WTC11 (cell line): ENCODE measurements at regions not wholly inside any gene's neighbourhood (a gene's known extent, or its start where the extent isn't known, plus 50 kb on each side); places are given as distances from the start of the nearest gene placed in this dataset.
A peak's percentile ranks its signal among the peaks of the same experiment; 100 is the strongest.

ENCODE experiments used
- ATAC-seq: fragments of 200-7000 bp; cut with Tn5 transposase; 2 replicates; pipeline ENCODE4 v1.10.0; 2021; ENCODE audit warnings: mild to moderate bottlenecking, moderate library complexity
- CTCF ChIA-PET: fragments of 300-600 bp; sonication (Branson Sonifier 250); formaldehyde crosslinking; loops from one replicate; lab custom pipeline; 2021; ENCODE audit warnings: antibody characterized with exemption; lab: Charles Lee
- POLR2A ChIA-PET: fragments of 350-600 bp; sonication (Branson Sonifier 250); formaldehyde crosslinking; loops from one replicate; lab custom pipeline; 2021; ENCODE audit warnings: antibody characterized with exemption; lab: Charles Lee
- DNase-seq: peaks from one replicate; pipeline ENCODE4 v3.0.0; 2021; ENCODE audit warnings: low spot score
- H3K27ac Mint-ChIP-seq: 2 replicates; pipeline ENCODE4 v1.8.0; 2021; ENCODE audit warnings: mixed read lengths
- H3K27me3 Mint-ChIP-seq: 2 replicates; pipeline ENCODE4 v1.8.0; 2021; ENCODE audit warnings: low read depth, mild to moderate bottlenecking, moderate library complexity, mixed read lengths
- H3K36me3 Mint-ChIP-seq: 2 replicates; pipeline ENCODE4 v1.8.0; 2021; ENCODE audit warnings: mixed read lengths
- H3K4me1 Mint-ChIP-seq: 2 replicates; pipeline ENCODE4 v1.8.0; 2022; ENCODE audit warnings: mixed read lengths
- H3K4me3 Mint-ChIP-seq: 2 replicates; pipeline ENCODE4 v1.8.0; 2021; ENCODE audit warnings: mild to moderate bottlenecking, moderate library complexity, mixed read lengths
- H3K9me3 Mint-ChIP-seq: 2 replicates; pipeline ENCODE4 v1.8.0; 2021; ENCODE audit warnings: mixed read lengths
- CREB1 ChIP-seq: sonication (generic); formaldehyde crosslinking; IDR thresholded peaks from 2 replicates; pipeline ENCODE4 v1.8.0; 2023; ENCODE audit warnings: mild to moderate bottlenecking, missing genetic modification reagents
- ETV6 ChIP-seq: sonication (generic); formaldehyde crosslinking; IDR thresholded peaks from 2 replicates; pipeline ENCODE4 v1.8.1; 2022; ENCODE audit warnings: mild to moderate bottlenecking, missing genetic modification reagents
- FOXJ3 ChIP-seq: sonication (generic); formaldehyde crosslinking; IDR thresholded peaks from 2 replicates; pipeline ENCODE4 v1.9.0; 2021; ENCODE audit warnings: missing genetic modification reagents, mild to moderate bottlenecking, borderline replicate concordance
- FOXK1 ChIP-seq: sonication (generic); formaldehyde crosslinking; IDR thresholded peaks from 2 replicates; pipeline ENCODE4 v1.8.0; 2022; ENCODE audit warnings: mild to moderate bottlenecking, moderate library complexity, missing genetic modification reagents
- GABPB1 ChIP-seq: sonication (generic); formaldehyde crosslinking; IDR thresholded peaks from 2 replicates; pipeline ENCODE4 v1.8.1; 2023; ENCODE audit warnings: mild to moderate bottlenecking, missing genetic modification reagents
- NFE2L1 ChIP-seq: sonication (generic); formaldehyde crosslinking; IDR thresholded peaks from 2 replicates; pipeline ENCODE4 v1.8.1; 2023; ENCODE audit warnings: missing genetic modification reagents
- PRRX2 ChIP-seq: fragments of 250-450 bp; sonication (Bioruptor Pico); IDR thresholded peaks from 2 replicates; pipeline ENCODE4 v1.8.0; 2021; ENCODE audit warnings: mild to moderate bottlenecking
- RELA ChIP-seq: sonication (generic); formaldehyde crosslinking; IDR thresholded peaks from 2 replicates; pipeline ENCODE4 v1.8.1; 2022; ENCODE audit warnings: missing genetic modification reagents, mild to moderate bottlenecking, borderline replicate concordance
- SOX15 ChIP-seq: fragments of 250-450 bp; sonication (Bioruptor Pico); IDR thresholded peaks from 2 replicates; pipeline ENCODE4 v1.9.0; 2021; ENCODE audit warnings: mild to moderate bottlenecking
- TP53 ChIP-seq: sonication (generic); formaldehyde crosslinking; IDR thresholded peaks from 2 replicates; pipeline ENCODE4 v1.8.1; 2023; ENCODE audit warnings: mild to moderate bottlenecking, missing genetic modification reagents
- ZNF317 ChIP-seq: sonication (generic); formaldehyde crosslinking; IDR thresholded peaks from 2 replicates; pipeline ENCODE4 v1.8.1; 2023; ENCODE audit warnings: low read depth, mild to moderate bottlenecking, moderate library complexity, missing genetic modification reagents, borderline replicate concordance
- ZNF416 ChIP-seq: fragments of 250-450 bp; sonication (Bioruptor Pico); IDR thresholded peaks from 2 replicates; pipeline ENCODE4 v1.9.0; 2021; ENCODE audit warnings: mild to moderate bottlenecking, inconsistent platforms
- TF ChIP-seq, protein P1 (sequence below): sonication (generic); formaldehyde crosslinking; IDR thresholded peaks from 2 replicates; pipeline ENCODE4 v1.8.0; 2023; ENCODE audit warnings: missing genetic modification reagents
- TF ChIP-seq, protein P2 (sequence below): fragments of 200-600 bp; IDR thresholded peaks from 2 replicates; pipeline ENCODE4 v1.8.0; 2022; ENCODE audit warnings: antibody characterized with exemption
- TF ChIP-seq, protein P3 (sequence below): fragments of 250-450 bp; sonication (Bioruptor Pico); conservative IDR thresholded peaks from 2 replicates; pipeline ENCODE4 v1.9.0; 2021; ENCODE audit warnings: mild to moderate bottlenecking
- TF ChIP-seq, protein P4 (sequence below): sonication (generic); formaldehyde crosslinking; IDR thresholded peaks from 2 replicates; pipeline ENCODE4 v1.8.0; 2022; ENCODE audit warnings: mild to moderate bottlenecking, missing genetic modification reagents
- TF ChIP-seq, protein P5 (sequence below): sonication (generic); formaldehyde crosslinking; IDR thresholded peaks from 2 replicates; pipeline ENCODE4 v1.8.0; 2023; ENCODE audit warnings: mild to moderate bottlenecking, missing genetic modification reagents
- TF ChIP-seq, protein P6 (sequence below): sonication (generic); formaldehyde crosslinking; conservative IDR thresholded peaks from 2 replicates; pipeline ENCODE4 v1.8.1; 2023; ENCODE audit warnings: mild to moderate bottlenecking, low read depth, missing genetic modification reagents, moderate library complexity

DNA sequence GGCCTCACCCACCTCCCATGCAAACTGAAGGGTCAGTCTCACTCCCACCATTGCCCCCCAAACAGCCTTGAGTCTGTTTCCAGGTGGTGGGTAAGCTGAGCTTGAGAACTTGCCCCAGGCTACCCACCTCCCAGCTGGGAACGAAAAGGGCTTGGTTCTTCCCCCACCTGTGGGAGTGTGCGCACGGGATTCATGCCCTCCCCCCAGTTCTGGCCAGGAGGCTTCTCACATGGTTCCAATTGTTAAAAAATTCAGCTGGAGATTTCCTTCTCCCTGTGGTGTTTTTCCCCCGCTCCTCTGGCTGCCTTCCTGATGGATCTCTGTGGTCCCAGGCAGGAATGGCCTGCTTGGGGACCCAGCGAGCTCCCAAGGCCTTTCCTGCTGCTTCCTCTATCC, 81.8 kb upstream of the C21orf91 start (continued):
- TF ChIP-seq, protein P1, sequence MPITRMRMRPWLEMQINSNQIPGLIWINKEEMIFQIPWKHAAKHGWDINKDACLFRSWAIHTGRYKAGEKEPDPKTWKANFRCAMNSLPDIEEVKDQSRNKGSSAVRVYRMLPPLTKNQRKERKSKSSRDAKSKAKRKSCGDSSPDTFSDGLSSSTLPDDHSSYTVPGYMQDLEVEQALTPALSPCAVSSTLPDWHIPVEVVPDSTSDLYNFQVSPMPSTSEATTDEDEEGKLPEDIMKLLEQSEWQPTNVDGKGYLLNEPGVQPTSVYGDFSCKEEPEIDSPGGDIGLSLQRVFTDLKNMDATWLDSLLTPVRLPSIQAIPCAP (CRISPR knock-in tag): no peak
- TF ChIP-seq, all 79 proteins: peak for 0

DNA sequence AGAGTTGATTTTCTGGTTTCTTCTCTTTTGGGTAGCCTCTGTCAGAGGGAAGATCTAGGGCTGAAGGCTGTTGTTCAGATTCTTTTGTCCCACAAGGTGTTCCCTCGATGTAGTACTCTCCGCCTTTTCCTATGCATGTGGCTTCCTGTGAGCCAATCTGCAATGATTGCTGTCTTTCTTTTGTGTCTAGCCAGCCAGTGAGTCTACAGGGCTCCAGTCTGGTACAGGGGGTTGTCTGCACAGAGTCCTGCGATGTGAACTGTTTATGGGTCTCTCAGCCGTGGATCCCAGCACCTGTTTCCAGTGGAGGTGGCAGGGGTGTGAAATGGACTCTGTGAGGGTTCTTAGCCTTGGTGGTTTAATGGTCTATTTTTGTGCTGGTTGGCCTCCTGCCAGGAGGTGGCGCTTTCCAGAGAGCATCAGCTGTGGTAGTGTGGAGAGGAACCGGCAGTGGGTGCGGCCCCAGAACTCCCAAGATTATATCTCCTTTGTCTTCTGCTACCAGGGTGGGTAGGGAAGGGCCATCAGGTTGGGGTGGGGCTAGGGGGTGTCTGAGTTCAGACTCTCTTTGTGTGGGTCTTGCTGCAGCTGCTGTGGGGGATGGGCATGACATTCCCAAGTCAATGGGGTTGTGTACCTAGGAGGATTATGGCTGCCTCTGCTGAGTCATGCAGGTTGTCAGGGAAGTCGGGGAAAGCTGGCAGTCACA, 81.3 kb upstream of the C21orf91 start:
- peak overlapping the region; percentile 52 for H3K27ac Mint-ChIP-seq
- CTCF ChIA-PET: interaction anchor here (0.7 to 1.4 kb wide), 5 partner anchors 23 to 82 kb away, joined by 3 to 5 read pairs (median 4); partner anchors contain the start of gene C21orf91
- H3K27me3 Mint-ChIP-seq: no peaks in the 10 kb centered on the region; the same call in 1 of the 2 replicates
- peaks cover 54% of the 10 kb centered on the region for H3K4me1 Mint-ChIP-seq
- peak; percentile 67 for ATAC-seq
- DNase-seq: peak; percentile 44
- H3K36me3 Mint-ChIP-seq: peaks cover 46% of the 10 kb centered on the region
- POLR2A ChIA-PET: no interaction called here
- peaks cover 52% of the 10 kb centered on the region for H3K9me3 Mint-ChIP-seq
- H3K4me3 Mint-ChIP-seq: no peak overlapping the region; the same call in 1 of the 2 replicates
- peak; percentile 98 for TF ChIP-seq NFE2L1 (CRISPR knock-in tag)
- TF ChIP-seq, protein P2, sequence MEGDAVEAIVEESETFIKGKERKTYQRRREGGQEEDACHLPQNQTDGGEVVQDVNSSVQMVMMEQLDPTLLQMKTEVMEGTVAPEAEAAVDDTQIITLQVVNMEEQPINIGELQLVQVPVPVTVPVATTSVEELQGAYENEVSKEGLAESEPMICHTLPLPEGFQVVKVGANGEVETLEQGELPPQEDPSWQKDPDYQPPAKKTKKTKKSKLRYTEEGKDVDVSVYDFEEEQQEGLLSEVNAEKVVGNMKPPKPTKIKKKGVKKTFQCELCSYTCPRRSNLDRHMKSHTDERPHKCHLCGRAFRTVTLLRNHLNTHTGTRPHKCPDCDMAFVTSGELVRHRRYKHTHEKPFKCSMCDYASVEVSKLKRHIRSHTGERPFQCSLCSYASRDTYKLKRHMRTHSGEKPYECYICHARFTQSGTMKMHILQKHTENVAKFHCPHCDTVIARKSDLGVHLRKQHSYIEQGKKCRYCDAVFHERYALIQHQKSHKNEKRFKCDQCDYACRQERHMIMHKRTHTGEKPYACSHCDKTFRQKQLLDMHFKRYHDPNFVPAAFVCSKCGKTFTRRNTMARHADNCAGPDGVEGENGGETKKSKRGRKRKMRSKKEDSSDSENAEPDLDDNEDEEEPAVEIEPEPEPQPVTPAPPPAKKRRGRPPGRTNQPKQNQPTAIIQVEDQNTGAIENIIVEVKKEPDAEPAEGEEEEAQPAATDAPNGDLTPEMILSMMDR: 0 out of 2 replicates have a peak, but pooled peaks have one; percentile 23
- 0 out of 2 replicates have a peak, but pooled peaks have one; percentile 28 for TF ChIP-seq FOXK1 (CRISPR knock-in tag)
- no peak for TF ChIP-seq ETV6 (CRISPR knock-in tag)

DNA sequence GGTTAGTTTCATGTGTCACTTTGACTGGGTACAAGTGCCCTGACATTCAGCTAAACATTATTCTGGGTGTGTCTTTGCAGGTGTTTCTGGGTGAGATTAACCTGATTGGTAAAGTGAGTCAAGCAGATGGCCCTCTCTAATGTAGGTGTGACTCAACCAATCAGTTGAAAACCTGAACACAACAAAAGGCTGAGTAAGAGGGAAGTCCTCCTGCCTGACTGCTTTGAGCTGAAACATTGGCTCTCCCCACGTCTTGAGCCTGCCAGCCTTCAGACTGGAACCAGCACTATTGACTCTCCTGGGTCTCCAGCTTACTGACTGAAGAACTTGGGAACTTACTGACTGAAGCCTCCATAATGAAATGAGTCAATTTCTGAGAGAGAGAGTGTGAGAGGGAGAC, 70.0 kb upstream of the C21orf91 start:
- no peak for TF ChIP-seq TP53
- TF ChIP-seq ZNF416 (CRISPR knock-in tag): no peak
- TF ChIP-seq SOX15: no peak

DNA sequence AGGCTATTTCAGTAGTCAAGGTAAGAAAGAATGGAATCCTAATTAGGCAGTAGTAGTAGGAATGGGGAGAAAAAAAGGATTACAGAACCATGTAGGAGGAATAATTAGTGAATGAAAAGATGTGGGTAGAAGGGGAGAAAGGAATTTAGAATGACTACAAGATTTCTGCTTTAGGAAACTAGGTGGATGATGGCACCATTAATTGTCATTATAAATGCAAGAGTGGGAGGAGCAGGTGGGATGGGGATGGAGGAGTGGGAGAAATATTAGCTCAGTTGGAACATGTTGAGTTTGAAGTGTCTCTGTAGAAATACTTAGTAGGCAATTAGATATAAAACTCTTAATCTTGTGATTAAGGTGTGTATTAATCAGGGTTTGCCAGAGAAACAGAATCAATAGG, 50.0 kb upstream of the C21orf91 start:
- ChIA-PET CTCF (interaction anchor here (1.0 kb wide), 1 partner anchor 55 kb away, joined by 3 read pairs; no protein-coding TSS in a partner anchor), POLR2A (no interaction called here)
- Mint-ChIP-seq H3K27ac (no peak overlapping the region), H3K9me3 (peaks cover 27% of the 10 kb centered on the region), H3K36me3 (no peaks in the 10 kb centered on the region), H3K4me1 (peaks cover 2% of the 10 kb centered on the region; the same call in 1 of the 2 replicates), H3K27me3 (no peaks in the 10 kb centered on the region), H3K4me3 (no peak overlapping the region)
- DNase-seq (no peak), ATAC-seq (no peak)
- TF ChIP-seq, protein P3, sequence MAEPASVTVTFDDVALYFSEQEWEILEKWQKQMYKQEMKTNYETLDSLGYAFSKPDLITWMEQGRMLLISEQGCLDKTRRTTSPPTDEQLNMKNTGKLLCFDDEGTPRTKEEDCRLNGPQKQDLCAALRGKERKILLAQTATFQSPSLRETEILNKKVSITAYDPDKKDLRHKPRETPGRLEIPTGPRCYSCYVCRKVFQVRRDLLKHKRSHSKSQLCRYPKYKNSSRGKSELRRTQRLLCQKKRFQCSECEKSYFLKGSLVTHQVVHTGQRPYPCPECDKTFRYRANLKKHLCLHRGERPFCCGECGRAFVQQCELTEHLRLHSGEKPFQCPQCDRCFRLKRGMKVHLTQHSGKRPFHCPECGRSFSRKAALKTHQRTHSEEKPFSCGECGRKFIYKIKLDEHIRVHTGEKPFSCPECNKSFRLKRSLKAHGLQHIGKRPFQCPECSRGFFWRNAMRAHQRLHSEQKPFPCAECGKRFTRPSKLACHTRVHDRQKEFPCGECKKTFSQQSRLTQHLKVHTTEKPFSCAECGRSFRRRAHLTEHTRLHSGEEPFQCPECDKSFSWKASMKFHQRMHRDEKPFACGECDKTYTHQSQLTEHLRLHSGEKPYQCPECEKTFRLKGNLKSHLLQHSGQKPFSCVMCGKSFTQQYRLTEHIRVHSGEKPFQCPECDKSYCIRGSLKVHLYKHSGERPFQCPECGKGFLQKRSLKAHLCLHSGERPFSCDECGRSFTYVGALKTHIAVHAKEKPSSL: no peak
- TF ChIP-seq RELA (CRISPR knock-in tag) (no peak), PRRX2 (CRISPR knock-in tag) (no peak), CREB1 (CRISPR knock-in tag) (no peak), GABPB1 (CRISPR knock-in tag) (no peak), FOXJ3 (CRISPR knock-in tag) (no peak), ZNF317 (CRISPR knock-in tag) (no peak)
- TF ChIP-seq, protein P4, sequence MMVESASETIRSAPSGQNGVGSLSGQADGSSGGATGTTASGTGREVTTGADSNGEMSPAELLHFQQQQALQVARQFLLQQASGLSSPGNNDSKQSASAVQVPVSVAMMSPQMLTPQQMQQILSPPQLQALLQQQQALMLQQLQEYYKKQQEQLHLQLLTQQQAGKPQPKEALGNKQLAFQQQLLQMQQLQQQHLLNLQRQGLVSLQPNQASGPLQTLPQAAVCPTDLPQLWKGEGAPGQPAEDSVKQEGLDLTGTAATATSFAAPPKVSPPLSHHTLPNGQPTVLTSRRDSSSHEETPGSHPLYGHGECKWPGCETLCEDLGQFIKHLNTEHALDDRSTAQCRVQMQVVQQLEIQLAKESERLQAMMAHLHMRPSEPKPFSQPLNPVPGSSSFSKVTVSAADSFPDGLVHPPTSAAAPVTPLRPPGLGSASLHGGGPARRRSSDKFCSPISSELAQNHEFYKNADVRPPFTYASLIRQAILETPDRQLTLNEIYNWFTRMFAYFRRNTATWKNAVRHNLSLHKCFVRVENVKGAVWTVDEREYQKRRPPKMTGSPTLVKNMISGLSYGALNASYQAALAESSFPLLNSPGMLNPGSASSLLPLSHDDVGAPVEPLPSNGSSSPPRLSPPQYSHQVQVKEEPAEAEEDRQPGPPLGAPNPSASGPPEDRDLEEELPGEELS (CRISPR knock-in tag): no peak
- TF ChIP-seq, protein P5, sequence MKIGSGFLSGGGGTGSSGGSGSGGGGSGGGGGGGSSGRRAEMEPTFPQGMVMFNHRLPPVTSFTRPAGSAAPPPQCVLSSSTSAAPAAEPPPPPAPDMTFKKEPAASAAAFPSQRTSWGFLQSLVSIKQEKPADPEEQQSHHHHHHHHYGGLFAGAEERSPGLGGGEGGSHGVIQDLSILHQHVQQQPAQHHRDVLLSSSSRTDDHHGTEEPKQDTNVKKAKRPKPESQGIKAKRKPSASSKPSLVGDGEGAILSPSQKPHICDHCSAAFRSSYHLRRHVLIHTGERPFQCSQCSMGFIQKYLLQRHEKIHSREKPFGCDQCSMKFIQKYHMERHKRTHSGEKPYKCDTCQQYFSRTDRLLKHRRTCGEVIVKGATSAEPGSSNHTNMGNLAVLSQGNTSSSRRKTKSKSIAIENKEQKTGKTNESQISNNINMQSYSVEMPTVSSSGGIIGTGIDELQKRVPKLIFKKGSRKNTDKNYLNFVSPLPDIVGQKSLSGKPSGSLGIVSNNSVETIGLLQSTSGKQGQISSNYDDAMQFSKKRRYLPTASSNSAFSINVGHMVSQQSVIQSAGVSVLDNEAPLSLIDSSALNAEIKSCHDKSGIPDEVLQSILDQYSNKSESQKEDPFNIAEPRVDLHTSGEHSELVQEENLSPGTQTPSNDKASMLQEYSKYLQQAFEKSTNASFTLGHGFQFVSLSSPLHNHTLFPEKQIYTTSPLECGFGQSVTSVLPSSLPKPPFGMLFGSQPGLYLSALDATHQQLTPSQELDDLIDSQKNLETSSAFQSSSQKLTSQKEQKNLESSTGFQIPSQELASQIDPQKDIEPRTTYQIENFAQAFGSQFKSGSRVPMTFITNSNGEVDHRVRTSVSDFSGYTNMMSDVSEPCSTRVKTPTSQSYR (CRISPR knock-in tag): no peak
- TF ChIP-seq, protein P6, sequence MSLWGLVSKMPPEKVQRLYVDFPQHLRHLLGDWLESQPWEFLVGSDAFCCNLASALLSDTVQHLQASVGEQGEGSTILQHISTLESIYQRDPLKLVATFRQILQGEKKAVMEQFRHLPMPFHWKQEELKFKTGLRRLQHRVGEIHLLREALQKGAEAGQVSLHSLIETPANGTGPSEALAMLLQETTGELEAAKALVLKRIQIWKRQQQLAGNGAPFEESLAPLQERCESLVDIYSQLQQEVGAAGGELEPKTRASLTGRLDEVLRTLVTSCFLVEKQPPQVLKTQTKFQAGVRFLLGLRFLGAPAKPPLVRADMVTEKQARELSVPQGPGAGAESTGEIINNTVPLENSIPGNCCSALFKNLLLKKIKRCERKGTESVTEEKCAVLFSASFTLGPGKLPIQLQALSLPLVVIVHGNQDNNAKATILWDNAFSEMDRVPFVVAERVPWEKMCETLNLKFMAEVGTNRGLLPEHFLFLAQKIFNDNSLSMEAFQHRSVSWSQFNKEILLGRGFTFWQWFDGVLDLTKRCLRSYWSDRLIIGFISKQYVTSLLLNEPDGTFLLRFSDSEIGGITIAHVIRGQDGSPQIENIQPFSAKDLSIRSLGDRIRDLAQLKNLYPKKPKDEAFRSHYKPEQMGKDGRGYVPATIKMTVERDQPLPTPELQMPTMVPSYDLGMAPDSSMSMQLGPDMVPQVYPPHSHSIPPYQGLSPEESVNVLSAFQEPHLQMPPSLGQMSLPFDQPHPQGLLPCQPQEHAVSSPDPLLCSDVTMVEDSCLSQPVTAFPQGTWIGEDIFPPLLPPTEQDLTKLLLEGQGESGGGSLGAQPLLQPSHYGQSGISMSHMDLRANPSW (CRISPR knock-in tag): no peak

More for the DNA sequence above, 70.0 kb upstream of the C21orf91 start:
- H3K36me3 Mint-ChIP-seq: no peaks in the 10 kb centered on the region
- no peak overlapping the region for H3K4me3 Mint-ChIP-seq
- H3K4me1 Mint-ChIP-seq: no peaks in the 10 kb centered on the region
- DNase-seq: no peak
- no peak overlapping the region for H3K27ac Mint-ChIP-seq
- no peak for ATAC-seq
- ChIA-PET POLR2A (no interaction called here), CTCF (no interaction called here)
- no peaks in the 10 kb centered on the region for H3K27me3 Mint-ChIP-seq
- H3K9me3 Mint-ChIP-seq: peaks cover 8% of the 10 kb centered on the region
